GM19463 (cell line): ENCODE measurements at regions not wholly inside any gene's neighbourhood (a gene's known extent, or its start where the extent isn't known, plus 50 kb on each side); places are given as distances from the start of the nearest gene placed in this dataset.

Source experiments
- ATAC-seq: cut with Tn5 transposase; IDR thresholded peaks from one replicate; pipeline ENCODE4 v1.9.1; 2021; ENCODE audit warnings: mild to moderate bottlenecking, moderate library complexity; ENCODE audit not compliant: unreplicated experiment

DNA sequence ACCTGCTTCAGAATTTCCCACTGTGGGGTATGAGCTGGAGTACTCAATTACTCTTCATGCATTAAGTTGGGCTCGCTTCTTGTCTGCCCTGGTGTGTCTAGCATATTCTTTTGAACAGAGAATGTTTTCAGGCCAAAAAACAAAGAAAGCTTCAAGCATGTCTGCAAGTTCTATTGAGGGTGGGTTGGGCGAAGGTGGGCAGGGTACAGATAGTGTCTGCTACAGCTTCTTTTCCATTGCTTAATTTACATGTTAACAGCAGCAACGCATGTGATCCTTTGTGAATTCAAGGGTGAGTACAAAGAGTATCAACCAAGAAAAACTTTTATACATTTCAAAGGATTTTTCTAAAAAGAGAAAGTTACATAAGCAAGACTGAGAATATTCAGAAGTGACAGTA, 406.5 kb downstream of the IRS2 start:
- ATAC-seq: no peak

DNA sequence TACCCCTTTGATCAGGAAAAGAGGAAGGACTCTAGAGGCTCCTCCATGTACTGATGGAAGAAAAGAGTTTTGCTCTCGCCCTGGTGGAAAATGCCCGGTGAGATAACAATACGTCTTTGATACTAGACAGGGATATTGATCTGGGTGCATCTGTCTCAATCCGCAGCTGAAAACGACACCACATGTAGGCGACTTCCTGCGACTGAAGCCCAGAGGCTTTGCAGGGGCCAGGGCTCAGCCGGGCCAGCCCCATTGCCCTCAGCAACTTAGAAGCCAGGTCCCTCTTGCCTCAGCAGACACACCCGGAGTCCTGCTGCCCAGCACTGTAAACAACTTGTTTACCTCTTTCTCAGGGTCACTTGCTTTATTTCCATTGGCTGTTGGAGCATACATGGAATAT, 409.4 kb downstream of the IRS2 start:
- no peak for ATAC-seq

DNA sequence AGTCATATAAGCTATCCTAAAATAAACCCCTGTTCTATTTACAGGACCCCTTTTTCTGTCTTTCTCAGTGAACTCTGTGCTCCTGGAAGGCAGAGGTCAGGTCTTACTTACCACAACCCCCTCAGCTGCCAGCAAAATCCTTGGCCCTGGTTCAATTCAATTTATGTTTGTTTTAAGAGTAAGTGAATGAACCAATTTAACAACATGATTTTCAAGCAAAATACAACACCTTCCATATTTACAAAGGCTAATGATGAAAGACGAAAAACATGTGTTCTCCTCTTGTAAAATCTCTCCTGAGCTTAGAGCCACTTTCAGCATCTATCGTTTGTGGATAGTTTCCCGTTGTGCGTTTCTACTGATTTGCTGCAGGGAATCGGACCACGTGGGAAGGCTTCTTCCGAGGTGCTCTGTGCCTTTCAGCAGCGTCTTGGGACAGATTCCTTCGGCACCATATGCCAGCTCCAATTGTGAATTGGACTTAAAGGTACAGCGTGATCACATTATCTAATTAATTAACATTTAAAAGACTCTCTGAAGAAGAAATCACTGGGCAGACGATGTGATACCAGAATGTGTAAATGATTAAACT, 411.7 kb downstream of the IRS2 start:
- no peak for ATAC-seq

DNA sequence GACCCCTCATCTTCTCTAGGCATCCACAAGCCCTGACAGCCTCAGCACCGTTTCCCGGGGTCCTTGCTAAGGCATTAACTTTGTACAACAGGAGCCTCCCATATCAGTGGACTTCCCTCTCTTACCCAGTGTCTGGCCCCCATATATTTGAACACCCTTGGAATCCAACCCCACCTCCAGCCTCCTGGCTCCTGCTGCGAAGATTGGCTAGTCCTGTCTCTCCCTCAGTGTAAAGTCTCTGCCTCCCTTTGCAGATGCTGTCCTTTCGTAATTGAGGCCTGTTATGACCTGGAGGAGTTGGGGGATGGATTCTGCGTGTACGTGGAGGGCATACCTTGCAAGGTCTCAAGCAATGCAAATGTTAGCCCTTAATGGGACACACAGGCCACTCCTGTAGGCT, 413.7 kb downstream of the IRS2 start:
- ATAC-seq: no peak

DNA sequence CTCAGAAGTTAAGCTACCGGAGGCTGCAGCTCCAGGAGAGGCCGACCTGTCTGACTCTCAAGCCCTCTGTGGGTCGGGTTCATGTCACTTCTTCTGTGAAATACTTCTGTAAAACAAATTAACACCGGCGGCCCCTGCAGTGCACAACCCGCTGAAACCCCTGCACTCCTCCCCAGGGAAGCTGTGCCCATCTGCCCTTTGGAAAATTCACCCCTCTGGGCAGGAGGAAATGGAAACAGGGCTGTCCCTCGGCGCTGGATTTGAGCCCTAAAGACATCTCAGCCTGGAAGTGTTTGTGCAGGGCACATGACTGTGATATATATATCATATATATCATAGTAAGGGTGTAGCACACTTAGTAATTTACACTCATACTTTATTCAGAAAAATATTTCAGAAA, 415.3 kb downstream of the IRS2 start:
- ATAC-seq: no peak

DNA sequence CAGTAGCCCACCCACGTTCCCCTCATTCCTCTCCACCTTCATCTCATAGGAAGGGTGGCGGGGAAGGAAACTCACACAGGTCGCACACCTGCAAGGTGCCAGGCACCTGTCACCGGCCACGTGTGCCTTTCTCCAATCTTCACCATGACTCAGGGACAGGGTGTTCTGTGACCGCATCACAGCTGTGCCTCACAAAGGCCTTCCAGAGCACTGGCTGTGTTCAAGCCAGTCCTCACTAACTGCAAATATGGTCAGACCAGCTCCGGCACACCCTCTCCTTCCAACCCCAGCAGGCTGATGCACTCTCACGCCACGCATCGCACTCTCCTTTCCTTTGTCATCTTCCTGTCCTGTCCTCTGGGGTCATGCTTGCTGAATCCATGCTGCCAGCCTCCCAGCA, 415.9 kb downstream of the IRS2 start:
- ATAC-seq: no peak

DNA sequence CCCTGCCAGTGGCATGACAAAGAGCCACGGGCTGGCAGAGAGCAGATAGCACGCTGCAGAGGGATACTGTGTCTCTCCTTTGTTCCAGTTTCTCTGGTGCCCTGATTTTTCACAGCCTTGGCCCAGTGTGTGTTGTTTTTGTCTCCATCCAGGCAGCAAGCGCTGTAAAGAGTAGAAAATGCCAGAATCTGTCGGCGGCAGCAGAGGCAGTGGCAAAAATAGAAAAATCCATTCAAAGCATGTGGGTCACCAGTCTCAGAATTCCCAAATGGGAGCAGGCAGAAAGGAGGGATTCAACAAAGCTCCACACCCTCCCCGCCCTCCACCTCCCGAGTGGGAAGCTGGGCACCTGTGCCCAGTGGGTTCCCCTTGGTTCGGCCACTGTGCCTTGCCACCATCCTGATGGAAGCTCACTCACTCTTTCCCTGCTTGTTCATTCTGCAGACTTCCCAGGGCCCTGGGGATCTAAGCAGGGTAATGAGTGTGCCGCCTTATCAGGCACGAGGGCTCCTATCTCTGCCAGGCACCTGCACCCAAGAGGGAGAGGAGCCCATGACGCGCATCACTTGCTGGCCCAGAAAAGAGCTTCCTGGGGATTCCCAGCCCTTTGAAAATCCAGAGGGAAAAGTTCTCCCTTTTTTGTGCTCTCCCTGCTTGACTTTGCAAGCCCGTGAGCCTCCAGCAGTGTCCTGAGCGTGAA, 416.9 kb downstream of the IRS2 start:
- no peak for ATAC-seq

DNA sequence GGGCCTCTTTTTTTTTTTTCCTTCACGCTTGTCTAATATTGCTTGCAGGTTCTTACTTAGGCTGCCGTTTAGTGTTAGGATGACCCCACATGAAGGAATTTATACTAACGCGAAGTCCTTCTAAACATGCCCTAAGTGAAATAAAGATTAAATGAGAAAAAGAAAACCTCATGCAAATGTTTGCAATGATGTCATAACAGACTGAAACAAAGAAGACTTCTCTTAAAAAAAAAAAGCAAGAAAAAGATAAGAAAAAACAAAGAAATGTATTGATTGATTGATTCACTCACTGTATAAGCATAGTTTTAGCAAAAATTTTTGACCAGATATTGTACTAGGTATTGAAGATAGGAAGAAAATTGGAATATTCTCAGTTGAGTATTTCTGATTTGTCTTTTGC, 418.2 kb downstream of the IRS2 start:
- ATAC-seq: no peak

DNA sequence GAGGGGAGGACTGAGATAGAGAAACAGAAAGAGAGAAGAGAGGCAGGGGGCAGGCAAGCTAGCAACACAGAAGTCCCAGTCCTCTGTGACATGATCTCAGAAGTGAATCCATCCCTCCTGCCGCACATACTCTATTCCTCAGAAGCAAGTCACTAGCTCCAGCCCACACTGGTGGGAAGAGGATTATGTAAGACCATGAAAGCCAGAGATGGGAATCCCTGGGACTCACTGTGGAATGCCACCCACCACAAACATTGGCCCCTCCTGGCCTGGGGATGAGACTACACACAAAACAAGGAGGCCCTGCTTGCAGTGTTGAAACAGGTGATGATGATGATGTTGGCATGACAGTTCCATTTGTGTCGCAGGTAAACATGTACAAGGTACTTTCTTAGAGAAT, 419.9 kb downstream of the IRS2 start:
- ATAC-seq: no peak

DNA sequence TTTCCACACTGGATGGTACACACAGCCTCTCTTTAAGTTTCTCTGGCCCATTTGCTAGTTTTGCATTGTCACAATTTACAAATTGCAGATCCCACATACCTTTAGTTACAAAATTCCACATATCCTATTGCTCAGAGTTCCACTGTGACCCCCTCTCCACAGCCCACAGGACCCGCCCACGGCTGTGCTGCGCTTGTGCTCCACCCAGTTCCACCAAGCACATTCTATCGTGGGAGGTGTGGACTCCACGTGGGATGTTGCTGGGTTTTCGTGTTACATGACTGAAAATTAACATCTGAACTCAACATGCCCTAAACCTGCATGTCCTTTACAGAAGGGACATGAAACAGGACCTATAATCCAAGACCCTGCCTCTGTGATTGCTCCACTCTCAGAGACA, 423.0 kb downstream of the IRS2 start:
- no peak for ATAC-seq

DNA sequence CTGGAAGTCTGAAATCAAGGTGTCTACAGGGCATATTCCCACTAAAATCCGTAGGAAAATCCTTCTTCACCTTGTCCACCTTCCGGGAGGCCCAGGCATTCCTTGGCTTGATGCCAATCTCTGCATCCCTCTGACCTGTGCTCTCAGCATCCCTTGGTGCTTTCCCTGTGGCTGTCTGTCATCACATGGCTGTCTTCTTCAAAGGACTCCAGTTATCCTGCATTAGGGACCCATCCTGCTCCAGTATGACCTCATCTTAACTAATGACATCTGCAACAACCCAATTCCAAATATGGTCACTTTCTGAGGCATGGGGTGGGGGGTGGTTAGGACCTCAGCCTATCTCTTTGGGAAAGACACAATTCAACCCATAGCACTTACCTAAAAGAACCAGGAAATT, 423.8 kb downstream of the IRS2 start:
- ATAC-seq: no peak

DNA sequence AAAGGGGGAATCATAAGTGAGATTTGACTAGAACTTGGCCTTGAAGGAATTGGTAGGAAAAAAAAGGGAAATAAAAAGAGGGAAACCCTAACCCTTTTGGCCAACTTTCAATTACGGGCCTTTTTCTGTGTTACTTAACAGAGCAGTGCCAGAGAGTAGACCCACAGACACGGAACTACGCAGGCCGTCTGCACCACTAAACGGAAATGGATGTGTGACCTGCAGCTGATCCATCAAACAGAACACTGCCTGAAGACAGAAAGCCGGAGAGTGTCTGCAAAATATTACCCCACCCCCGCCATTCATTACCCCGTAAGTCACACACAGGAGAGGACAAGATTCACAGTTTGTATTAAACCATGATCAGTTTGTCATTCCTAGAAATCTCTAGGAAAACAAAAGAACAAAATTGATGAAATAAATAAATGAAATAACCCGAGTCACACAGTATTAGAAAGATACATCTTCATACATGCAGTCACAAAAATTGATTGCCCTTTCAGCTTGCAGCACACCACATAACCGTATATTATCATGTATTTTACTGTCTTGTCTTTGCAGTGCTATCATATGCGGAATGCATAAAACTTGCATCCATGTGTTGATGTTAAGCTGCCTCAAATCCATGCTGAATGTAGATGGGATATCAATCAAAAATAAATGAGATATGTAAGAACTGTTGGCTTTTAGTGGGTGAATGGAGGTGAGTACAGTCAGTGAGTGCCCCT, 424.7 kb downstream of the IRS2 start:
- ATAC-seq: no peak

DNA sequence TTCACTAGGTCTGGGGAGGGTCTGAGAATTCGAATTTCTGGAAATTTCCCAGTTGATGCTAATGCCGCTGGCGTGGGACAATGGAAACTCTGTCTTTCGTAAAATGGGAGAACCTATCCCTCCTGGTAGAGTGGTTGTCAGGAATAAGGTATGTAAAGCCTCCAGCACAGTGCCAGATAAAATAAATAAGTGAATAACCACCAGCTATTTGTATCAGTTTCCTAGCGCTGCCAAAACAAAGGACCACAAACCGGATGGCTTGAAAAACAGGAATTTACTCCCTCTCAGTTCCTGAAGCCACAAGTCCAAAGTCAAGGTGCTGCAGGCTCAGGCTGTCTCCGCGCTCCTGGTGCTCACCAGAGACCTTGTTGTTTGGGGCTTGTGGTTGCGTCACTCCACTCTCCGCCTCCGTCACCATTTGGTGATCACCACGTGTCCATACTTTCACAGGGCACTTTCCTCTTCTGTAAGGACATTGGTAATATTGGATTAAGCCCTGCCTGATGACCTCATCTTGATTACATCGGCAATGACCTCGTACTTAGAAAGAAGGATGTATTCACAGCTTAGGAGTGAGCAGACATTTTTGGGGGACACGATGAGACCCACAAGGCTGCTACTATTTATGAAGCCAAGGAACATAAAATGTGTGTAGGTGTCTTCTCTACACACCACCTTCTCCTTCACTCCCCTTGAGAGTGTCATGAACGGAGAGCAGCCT, 428.5 kb downstream of the IRS2 start:
- ATAC-seq: no peak

DNA sequence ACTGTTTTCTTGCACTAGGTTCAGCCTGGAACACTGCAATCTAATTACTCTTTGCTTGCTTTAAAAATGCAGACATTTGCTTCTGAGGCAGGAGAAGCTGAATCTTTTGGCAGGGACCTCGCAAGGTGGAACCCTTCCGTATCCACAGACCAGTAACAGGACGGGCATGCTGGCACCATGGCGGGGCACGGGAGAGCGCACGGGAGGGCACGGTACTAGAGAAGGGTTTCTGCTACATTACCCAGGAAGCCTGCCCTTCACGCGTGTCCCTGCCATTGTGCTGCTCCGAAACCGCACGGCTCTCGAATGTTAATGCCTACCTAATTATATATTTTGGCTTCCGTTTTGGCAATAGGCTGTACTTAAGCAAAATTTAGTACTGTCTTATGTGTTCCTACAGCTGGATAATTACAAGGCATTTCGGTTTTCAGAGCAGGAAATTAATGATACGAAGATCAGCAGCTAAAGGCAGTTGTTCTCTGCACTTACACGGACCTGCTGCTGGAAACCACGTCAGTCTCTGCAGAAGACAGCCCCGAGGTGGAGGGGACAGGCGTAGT, 430.4 kb downstream of the IRS2 start:
- no peak for ATAC-seq

DNA sequence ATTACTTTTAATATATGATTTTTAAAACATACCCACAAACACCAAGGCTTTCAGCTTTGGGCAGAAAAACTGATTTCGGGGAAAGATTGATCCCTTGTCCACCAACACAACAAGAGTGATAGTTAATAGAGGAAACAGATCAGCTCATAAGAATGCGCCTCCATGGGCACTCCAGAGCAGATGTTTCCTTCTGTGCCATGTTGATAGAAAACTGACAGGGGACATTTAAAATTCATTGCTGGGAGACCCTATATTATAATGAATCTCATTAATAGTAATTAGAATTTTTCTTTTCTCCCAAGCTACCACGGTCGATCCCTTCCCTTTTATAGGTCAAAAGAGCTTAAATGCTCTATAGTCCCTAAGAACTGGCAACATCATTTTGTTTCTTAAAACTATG, 431.2 kb downstream of the IRS2 start:
- no peak for ATAC-seq

DNA sequence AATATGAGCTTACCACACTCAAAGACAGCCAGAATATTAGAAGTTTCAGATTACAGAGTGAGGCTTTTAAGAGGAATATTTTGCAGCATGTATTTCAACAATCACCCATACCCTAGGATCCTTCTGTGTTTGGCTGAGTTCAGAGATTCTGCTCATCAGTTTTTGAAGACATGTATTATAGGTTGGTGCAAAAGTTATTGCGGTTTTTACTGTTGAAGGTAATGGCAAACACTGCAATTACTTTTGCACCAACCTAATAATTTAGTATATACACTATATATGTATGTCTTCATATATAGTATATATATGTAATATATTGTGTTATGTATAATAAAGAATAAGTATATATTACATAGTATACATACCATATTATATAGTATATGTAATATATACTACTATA, 435.1 kb downstream of the IRS2 start:
- no peak for ATAC-seq

DNA sequence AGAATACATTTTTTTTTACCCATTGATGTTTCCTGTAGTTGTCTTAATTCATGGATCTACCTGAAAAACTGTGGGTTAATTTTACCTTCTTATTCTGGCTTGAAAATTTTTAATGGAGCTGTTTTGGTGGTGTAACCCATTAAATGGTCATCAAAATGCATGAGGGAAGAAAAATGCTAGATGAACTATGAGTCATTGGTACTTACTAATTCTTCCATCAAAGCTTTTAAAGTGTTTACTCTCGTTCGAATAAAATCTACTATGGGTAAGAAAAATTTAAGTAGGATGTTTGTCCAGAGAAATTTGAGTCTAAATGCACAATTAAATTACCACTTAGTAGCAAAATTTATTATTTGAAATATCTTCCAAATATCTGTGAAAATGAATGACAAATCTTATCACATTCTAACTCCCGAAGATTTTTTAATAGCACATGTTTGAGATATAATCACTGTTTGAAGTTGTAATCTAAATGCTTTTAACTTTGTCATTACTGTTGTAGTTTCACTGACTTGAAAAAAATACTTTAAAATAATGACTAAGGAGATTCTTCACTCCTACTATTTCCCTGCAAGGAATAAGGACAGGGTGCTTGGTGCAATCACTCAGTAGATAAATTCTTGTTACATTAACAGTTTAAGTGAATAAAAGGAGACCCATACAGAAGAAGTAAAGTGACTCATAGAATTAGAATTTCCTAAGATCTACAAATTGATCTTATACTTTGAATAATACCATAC, 437.7 kb downstream of the IRS2 start:
- no peak for ATAC-seq

DNA sequence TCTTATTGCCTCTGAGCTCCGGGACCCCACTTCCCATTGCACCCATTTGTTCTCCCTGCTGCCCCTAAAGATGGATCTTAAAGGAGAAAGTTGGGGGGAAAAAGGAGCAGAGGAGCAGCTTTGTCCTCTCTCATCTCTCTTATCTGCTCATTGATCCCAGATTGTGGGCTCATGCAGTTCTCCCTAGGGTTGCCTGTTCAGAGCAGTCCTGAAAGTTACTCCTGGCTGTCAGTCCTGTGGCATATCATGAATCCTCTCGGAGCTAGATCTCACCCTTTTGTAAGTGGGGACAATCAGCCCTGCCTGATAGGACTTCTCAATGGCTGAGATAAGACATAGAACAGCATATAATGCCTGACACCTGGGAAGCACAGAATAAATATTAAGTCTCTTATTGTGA, 440.3 kb downstream of the IRS2 start:
- no peak for ATAC-seq

DNA sequence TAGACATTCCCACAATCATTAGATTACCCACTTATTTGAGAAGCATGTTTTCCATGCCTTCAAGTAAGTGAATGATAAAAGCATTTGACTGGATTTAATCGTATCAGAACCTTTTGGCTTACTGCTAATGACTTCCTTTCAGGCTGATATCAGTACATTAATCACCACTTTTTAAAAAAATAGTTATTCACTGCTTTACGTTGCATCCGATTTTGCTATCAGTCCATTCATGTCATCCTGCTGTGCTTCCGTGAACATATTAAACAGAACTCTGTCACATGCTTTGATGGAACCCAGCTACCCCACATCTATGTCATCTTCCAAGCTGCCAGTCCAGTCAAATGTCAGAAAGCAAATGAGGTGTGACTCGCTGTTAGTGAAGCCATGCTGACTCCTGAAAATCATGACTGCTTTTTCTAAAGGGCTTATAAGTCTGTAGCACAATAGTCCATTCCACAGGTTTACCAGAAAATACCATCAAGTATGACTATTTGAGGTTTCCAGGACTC, 440.9 kb downstream of the IRS2 start:
- ATAC-seq: no peak

DNA sequence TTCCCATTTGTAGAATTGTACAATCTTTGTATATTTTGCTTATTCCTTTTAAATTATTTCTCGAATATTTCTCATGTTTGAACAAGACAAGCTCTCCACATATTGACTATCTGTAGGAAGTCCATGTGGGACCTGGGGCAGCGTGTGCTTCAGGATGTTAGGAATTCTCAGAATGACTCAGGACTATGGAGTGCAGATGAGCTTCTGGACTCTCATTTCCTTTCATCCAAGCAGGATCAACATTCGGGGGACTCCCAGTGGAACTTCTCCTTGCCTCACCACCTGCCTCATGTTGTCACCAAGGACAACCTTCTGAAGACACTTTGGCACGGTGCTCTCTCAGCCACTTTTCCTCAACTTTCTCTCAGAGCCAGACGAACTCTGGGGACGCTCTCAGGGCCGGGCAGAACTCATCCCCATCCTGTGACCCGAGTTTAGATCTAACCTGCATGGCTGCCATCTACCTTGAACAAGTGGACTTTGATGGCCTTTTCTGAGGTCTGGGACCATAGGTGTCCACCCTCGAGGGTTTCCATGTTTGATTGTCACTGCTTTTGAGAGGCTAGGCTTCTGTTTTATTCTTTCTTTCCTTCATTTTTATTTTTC, 441.7 kb downstream of the IRS2 start:
- no peak for ATAC-seq
